ENCODE measurements at regions not wholly inside any gene's neighbourhood (a gene's known extent, or its start where the extent isn't known, plus 50 kb on each side); places are given as distances from the start of the nearest gene placed in this dataset.
"Not testable (repeated sequence)": the region's sequence is repeated elsewhere in the genome, so short reads cannot be mapped to it uniquely, and the experiment has no call there.

DNA sequence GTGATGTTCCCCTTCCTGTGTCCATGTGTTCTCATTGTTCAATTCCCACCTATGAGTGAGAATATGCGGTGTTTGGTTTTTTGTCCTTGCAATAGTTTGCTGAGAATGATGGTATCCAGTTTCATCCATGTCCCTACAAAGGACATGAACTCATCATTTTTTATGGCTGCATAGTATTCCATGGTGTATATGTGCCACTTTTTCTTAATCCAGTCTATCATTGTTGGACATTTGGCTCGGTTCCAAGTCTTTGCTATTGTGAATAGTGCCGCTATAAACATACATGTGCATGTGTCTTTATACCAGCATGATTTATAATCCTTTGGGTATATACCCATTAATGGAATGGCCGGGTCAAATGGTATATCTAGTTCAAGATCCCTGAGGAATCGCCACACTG lies 229.4 kb downstream of the HTR1A start:
- not testable (repeated sequence) for DNase-seq (ENCODE audit: low read depth, low spot score); H3K27ac ChIP-seq

- H3K27ac ChIP-seq = no peak overlapping the region
- DNase-seq (ENCODE audit: low read depth, low spot score) = no peak
These were observed 234.7 kb downstream of the HTR1A start for GRCh38 chr5:63727583-63727982.

DNA sequence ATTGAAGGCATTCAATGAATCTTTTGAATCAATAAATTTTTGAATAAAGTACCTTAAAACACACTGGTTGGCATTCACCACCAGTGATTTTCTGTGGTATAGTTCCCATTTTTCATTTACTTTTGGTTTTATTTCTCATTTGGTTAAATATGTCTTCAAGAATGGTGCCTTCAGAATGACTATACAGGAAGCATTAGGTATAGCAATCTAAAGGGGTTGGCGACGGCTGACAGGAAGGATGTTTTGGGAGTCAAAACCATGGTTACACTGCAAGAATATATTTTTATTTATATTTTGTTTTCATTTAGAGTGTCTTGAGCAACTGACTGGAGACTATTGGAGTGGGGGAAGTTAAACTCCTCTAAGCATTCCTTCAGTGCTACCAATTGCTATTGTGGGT lies 235.7 kb downstream of the HTR1A start:
- DNase-seq (ENCODE audit: low read depth, low spot score) = no peak
- H3K27ac ChIP-seq = no peak overlapping the region

DNA sequence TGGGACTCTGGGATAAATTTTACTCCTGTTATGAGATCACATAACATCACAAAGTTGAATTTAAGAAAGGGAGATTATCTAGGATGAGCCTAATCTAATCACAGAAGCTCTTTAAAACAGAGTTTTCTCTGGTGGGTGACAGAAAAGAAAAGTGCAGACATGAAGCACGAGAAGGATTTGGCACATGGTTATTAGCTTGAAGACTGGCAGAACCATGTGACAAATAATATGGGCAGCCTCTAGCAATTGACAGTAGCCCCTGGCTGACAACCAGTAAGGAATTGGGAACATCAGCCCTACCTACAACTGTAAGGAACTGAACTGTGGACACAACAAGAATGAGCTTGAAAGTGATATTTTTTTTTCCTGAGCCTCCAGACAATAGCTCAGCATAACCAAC lies 243.1 kb downstream of the HTR1A start:
- DNase-seq (ENCODE audit: low read depth, low spot score) = no peak

DNA sequence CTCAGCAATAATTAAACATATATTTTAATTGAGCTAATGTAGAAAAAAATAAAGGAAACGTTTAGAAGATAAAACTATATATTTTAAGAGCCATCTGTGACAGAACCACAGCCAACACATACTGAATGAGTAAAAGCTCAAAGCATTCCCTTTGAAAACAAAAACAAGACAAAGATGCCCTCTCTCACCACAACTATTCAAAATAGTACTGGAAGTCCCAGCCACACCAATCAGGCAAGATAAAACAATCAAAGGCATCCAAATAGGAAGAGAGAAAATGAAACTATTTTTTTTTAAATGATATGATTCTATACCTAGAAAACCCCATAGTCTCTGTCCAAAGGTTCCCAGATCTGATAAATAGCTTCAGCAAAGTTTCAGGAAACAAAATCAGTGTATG lies 262.0 kb downstream of the HTR1A start:
- no peak for DNase-seq (ENCODE audit: low read depth, low spot score)
- no peak overlapping the region for H3K27ac ChIP-seq

More for the DNA sequence above, 243.1 kb downstream of the HTR1A start:
- no peak overlapping the region for H3K27ac ChIP-seq

DNA sequence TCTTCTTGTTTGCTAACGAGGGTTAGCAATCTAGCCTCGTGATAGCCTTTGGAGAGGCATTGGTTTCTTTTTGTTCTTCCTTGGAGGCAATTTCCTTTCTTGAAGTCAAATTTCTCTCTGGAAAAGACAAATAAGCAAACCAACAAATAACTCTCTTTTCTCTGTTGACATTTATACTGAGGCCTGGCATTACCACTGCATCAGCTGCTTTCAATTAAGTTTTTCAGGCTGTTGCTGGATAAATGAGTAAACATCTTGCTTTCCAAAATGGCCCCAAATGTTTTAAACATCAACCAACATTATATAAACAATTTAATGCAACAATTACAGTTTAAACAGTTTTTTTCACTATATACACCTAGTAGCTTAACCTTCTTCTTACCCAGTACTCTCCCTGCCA lies 264.4 kb downstream of the HTR1A start:
- no peak overlapping the region for H3K27ac ChIP-seq
- no peak for DNase-seq (ENCODE audit: low read depth, low spot score)

GRCh38 chr5:63690546-63690945 lies 271.7 kb downstream of the HTR1A start:
- no peak for DNase-seq (ENCODE audit: low read depth, low spot score)
- H3K27ac ChIP-seq = no peak overlapping the region

DNA sequence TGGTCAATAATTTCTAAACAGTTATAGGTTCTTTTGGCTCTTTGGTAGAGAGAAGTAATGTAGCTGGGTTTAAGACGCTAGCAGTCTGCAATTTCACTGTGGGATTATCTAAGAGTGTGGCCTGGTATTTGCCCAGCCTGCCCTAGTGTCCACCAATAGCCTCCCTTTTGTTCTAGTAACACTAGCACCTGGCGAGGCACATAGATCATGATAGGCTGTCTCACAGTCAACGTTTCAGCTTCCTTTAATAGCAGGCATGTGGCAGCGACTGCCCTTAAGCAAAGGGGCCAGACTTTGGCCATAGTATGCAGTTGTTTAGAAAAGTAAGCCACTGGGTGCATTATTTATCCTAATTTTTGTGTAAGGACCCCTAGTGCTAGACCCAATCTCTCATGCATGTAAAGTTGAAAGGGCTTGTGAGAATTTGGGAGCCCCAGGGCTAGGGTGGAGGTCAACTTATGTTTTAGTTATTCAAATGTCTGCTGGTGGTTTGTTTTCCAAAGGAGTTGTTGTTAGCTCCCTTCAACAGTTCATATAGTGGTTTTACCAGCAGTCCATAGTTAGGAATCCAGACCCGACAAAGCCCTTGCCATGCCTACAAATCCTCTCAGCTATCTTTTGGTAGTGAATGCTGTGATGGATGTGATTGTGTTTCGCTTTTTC lies 274.3 kb downstream of the HTR1A start:
- no peak for DNase-seq (ENCODE audit: low read depth, low spot score)

DNA sequence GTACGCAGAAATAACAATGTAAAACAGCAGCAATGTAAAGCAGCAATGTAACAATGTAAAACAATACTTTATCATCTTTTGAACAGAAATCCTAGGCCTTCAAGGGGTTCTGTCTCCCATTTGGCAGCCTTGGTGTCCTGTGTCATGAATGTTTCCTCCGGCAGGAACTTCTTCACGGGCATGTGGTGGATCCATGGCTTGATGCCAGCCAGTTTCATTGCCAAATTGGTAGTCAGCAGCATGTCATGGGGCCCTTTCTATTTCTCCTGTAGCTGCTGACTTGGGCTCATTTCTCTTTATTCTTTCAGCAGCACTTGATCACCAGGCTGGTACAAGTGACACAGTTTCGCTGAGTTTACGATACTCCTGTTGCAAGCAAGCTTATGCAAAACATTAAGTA lies 275.3 kb downstream of the HTR1A start:
- H3K27ac ChIP-seq = no peak overlapping the region
- no peak for DNase-seq (ENCODE audit: low read depth, low spot score)

More for the DNA sequence above, 274.3 kb downstream of the HTR1A start:
- no peak overlapping the region for H3K27ac ChIP-seq

DNA sequence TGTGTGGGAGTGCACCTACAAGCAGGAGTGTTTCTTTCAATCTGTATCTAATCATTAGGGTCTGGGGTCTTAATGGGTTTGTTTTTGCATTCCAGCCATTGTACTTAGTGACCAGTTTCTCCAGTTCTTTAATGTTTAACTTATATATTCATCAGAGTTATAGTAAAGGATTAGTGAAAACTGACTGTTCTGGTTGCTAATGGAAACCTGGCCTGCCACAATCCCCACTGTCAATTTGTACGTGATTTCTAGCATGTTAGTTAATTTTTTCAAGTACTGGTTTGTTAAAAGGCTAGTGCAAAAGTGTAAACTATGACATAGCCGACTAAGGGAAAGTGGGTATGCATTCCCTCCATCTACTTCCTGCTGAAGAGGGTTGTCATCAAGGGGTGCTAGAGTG lies 276.1 kb downstream of the HTR1A start:
- no peak overlapping the region for H3K27ac ChIP-seq
- DNase-seq (ENCODE audit: low read depth, low spot score) = no peak

DNA sequence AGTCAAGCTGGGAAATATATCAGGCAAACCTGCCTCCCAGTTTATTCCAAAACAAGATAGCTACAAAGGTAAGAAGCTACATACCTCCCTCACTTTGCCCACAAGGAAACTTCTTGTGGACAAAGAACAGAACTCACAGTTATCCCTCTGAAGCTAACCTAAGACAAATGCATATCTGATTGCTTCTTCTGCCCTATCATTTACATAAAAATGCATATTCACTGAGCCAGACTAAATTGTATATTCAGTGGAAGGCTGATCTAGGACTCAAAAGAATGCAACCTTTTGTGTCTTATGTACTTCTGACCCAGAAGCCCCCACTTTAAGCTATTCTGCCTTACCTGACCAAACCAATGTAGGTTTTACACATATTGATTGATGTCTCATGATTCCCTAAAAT lies 276.8 kb downstream of the HTR1A start:
- DNase-seq (ENCODE audit: low read depth, low spot score) = no peak
- no peak overlapping the region for H3K27ac ChIP-seq

GRCh38 chr5:63674881-63675280 lies 287.4 kb downstream of the HTR1A start:
- no peak for DNase-seq (ENCODE audit: low read depth, low spot score)

DNA sequence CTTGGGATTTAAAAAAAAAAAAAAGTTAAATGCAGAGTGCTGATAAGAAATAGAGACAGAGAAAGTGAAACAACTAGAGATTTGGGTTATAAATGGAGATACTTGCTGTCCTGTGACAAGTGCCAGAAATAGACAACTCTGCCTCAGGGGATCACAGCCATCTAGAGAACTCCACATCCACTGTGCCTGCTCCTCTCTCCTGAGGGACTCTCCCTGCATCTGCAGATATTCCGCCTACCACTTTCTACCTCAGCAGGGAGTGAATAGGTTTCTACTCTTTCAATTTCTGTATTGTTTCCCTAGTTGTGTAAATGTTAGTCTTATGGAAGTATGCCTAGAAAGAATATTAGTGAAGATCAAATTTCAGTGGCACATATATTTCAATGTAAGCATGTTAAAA lies 307.2 kb downstream of the HTR1A start:
- DNase-seq (ENCODE audit: low read depth, low spot score) = no peak
- no peak overlapping the region for H3K27ac ChIP-seq

More at GRCh38 chr5:63674881-63675280, 287.4 kb downstream of the HTR1A start:
- no peak overlapping the region for H3K27ac ChIP-seq

DNA sequence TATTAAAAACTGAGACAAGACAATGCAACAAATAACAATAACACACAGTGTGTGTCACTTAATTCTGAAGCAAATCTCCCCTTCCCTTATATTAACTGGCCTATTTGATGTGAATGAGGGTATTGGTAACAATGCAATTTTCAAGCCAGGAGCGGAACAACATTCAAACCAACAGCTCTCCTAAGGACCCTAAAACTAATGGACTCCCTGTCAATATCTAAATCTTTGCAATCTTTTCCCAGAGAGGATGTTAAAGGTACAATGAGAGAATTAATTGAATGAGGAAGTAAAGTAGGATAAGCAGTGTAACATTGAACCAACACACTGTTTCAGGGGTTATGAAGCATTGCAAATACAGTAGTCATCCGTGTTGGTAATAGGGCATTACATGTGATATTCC lies 311.7 kb downstream of the HTR1A start:
- no peak overlapping the region for H3K27ac ChIP-seq
- no peak for DNase-seq (ENCODE audit: low read depth, low spot score)

GRCh38 chr5:63648376-63648775 lies 313.9 kb downstream of the HTR1A start:
- DNase-seq (ENCODE audit: low read depth, low spot score) = no peak
- H3K27ac ChIP-seq = no peak overlapping the region

- H3K27ac ChIP-seq = no peak overlapping the region
These were observed 332.2 kb downstream of the HTR1A start for GRCh38 chr5:63629951-63630630.

DNA sequence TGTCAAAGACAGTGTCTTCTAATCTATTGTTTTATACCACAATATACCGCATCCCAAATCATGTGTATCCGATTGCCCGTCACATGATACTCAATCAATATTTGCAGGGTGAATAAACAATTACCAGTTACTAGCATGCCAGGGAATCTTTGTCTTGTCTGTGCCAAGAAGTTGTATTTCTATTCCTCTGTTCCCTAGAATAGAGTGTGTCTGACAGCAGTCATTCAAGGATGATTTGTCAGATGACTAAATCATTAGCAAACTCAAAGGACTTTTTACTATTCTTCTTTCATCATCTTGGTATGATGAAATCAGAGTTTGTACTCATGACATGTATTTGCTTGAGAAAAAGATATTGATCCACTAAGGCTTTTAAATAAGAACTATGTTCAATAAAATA lies 348.8 kb downstream of the HTR1A start:
- no peak overlapping the region for H3K27ac ChIP-seq
- DNase-seq (ENCODE audit: low read depth, low spot score) = no peak

More at GRCh38 chr5:63629951-63630630, 332.2 kb downstream of the HTR1A start:
- DNase-seq (ENCODE audit: low read depth, low spot score) = no peak

- DNase-seq (ENCODE audit: low read depth, low spot score) = no peak
- H3K27ac ChIP-seq = no peak overlapping the region
These were observed 358.2 kb downstream of the HTR1A start for GRCh38 chr5:63603996-63604395.

- DNase-seq (ENCODE audit: low read depth, low spot score) = no peak
- no peak overlapping the region for H3K27ac ChIP-seq
These were observed 359.3 kb downstream of the HTR1A start for GRCh38 chr5:63602971-63603370.

- no peak for DNase-seq (ENCODE audit: low read depth, low spot score)
- no peak overlapping the region for H3K27ac ChIP-seq
These were observed 366.0 kb downstream of the HTR1A start for GRCh38 chr5:63596254-63596653.

- no peak overlapping the region for H3K27ac ChIP-seq
- no peak for DNase-seq (ENCODE audit: low read depth, low spot score)
These were observed 388.9 kb downstream of the HTR1A start for GRCh38 chr5:63573380-63573779.

DNA sequence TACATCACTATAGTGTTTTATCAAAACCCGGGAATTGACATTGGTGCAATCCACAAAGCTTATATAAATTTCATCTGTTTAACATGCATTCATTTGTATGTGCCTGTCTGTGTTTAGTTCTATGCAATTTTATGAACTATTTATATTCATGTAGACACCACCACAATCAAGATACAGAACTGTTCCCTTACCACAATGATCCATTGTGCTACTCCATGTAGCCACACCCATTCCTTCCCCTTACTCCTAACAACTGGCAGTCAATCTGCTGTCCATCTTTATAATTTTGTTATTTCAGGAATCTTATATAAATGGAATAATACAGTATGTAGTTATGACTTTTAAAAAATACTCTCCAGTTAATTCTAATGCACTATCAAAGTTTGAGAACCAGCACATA lies 389.5 kb downstream of the HTR1A start:
- H3K27ac ChIP-seq = no peak overlapping the region
- DNase-seq (ENCODE audit: low read depth, low spot score) = no peak

All from epithelial cell of prostate (primary cell).